NOMO-1 (cell line): ENCODE measurements at regions not wholly inside any gene's neighbourhood (a gene's known extent, or its start where the extent isn't known, plus 50 kb on each side); places are given as distances from the start of the nearest gene placed in this dataset.
"Not testable (repeated sequence)": the region's sequence is repeated elsewhere in the genome, so short reads cannot be mapped to it uniquely, and the experiment has no call there.

Experiments used
- DNase-seq, 2 experiments: peaks; one replicate each; lab custom pipeline; 2025; ENCODE audit not compliant: unreplicated experiment in 2 of 2; lab: John Stamatoyannopoulos, UW

- not testable (repeated sequence) for DNase-seq
Measured at GRCh38 chr13:22965011-22965857, 215.5 kb upstream of the SGCG start.

- DNase-seq: not testable (repeated sequence)
Measured at GRCh38 chr13:22965858-22966239, 214.9 kb upstream of the SGCG start.

- DNase-seq: not testable (repeated sequence)
Measured at GRCh38 chr13:22966753-22967152, 214.0 kb upstream of the SGCG start.

GRCh38 chr13:22967669-22968068 lies 213.1 kb upstream of the SGCG start:
- DNase-seq: no peak

GRCh38 chr13:22979952-22980351 lies 200.8 kb upstream of the SGCG start:
- DNase-seq: no peak

GRCh38 chr13:22980936-22981335 lies 199.8 kb upstream of the SGCG start:
- DNase-seq: no peak

GRCh38 chr13:22993148-22993547 lies 187.6 kb upstream of the SGCG start:
- DNase-seq: no peak

- DNase-seq: no peak
Measured at GRCh38 chr13:23003446-23003845, 177.3 kb upstream of the SGCG start.

GRCh38 chr13:23007426-23007825 lies 173.4 kb upstream of the SGCG start:
- DNase-seq: no peak

- DNase-seq: no peak
Measured at GRCh38 chr13:23018143-23018542, 162.6 kb upstream of the SGCG start.

GRCh38 chr13:23020246-23020843 lies 160.4 kb upstream of the SGCG start:
- DNase-seq: peak in 1 of 2 experiments; percentile 51

GRCh38 chr13:23021906-23022305 lies 158.9 kb upstream of the SGCG start:
- no peak for DNase-seq

- no peak for DNase-seq
Measured at GRCh38 chr13:23022704-23023103, 158.1 kb upstream of the SGCG start.

GRCh38 chr13:23025864-23026608 lies 154.7 kb upstream of the SGCG start:
- no peak for DNase-seq

GRCh38 chr13:23039266-23039935 lies 141.4 kb upstream of the SGCG start:
- DNase-seq: no peak

- no peak for DNase-seq
Measured at GRCh38 chr13:23042181-23042580, 138.6 kb upstream of the SGCG start.

- DNase-seq: no peak
Measured at GRCh38 chr13:23044906-23045305, 135.9 kb upstream of the SGCG start.

GRCh38 chr13:23050126-23050525 lies 130.7 kb upstream of the SGCG start:
- no peak for DNase-seq

- not testable (repeated sequence) for DNase-seq
Measured at GRCh38 chr13:23053711-23054110, 127.1 kb upstream of the SGCG start.

- DNase-seq: peak in 1 of 2 experiments; percentile 28
Measured at GRCh38 chr13:23059173-23059572, 121.6 kb upstream of the SGCG start.

- DNase-seq: no peak
Measured at GRCh38 chr13:23060959-23061358, 119.8 kb upstream of the SGCG start.
